Coronary artery (tissue), 2 donors: ENCODE measurements at regions not wholly inside any gene's neighbourhood (a gene's known extent, or its start where the extent isn't known, plus 50 kb on each side); places are given as distances from the start of the nearest gene placed in this dataset.

Experiments
- DNase-seq: peaks from one replicate; pipeline ENCODE4 v3.0.0-alpha.2; 2017; ENCODE audit warnings: low spot score
- H3K27ac ChIP-seq, 2 donors: fragments of 200-600 bp; sonication (generic); one replicate each; pipeline ENCODE4 v1.5.1; 2016 to 2019
- H3K4me3 ChIP-seq: fragments of 200-600 bp; sonication (generic); 2 replicates; pipeline ENCODE4 v1.5.1; 2016; ENCODE audit warnings: mild to moderate bottlenecking, moderate library complexity
- TF ChIP-seq, protein P1 (sequence below): fragments of 200-600 bp; sonication (generic); IDR thresholded peaks from one replicate; pipeline ENCODE4 v1.5.1; 2019; ENCODE audit warnings: antibody characterized with exemption

DNA sequence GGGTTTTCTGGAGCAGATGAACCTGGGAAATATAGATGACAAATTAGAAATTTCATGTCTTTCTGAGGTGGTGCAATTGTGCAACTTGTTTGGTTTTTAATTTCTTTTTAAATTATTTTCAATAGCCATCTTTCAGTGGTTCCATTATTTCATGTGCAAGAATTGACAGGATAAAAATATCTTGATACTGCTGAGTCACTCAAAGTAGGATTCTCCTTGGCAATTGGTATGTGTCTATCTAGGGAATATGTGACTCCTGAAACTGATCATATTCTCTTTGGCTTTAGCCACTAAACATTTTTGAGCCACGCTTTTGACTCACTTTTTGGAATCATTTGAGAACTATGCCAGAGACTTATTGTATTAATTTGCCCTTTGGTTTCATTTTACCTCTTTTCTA, 331.5 kb downstream of the KCNA4 start:
- TF ChIP-seq, protein P1, sequence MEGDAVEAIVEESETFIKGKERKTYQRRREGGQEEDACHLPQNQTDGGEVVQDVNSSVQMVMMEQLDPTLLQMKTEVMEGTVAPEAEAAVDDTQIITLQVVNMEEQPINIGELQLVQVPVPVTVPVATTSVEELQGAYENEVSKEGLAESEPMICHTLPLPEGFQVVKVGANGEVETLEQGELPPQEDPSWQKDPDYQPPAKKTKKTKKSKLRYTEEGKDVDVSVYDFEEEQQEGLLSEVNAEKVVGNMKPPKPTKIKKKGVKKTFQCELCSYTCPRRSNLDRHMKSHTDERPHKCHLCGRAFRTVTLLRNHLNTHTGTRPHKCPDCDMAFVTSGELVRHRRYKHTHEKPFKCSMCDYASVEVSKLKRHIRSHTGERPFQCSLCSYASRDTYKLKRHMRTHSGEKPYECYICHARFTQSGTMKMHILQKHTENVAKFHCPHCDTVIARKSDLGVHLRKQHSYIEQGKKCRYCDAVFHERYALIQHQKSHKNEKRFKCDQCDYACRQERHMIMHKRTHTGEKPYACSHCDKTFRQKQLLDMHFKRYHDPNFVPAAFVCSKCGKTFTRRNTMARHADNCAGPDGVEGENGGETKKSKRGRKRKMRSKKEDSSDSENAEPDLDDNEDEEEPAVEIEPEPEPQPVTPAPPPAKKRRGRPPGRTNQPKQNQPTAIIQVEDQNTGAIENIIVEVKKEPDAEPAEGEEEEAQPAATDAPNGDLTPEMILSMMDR = no peak
- Histone ChIP-seq H3K4me3 (no peak overlapping the region), H3K27ac (no peak overlapping the region)
- no peak for DNase-seq

DNA sequence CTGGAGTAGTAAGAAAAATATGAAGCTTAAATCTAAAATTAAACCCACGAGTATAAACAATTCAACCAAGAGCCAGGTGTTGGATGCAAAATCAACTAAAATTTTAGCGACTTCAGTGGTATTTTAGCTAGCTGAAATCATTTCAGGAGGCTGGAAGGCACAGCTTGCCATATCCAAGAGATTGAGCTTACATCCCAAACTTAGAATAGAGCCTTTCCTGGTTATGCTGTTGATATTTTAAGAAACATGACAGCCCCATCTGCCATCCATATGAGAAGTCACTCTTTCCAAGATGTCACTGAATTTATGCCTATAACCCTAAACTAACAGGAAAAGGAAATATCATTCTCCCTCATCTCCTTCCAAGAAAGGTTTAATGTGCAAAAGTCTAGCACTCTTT, 334.0 kb downstream of the KCNA4 start:
- TF ChIP-seq, protein P1 = no peak
- no peak overlapping the region for H3K27ac ChIP-seq
- DNase-seq = no peak
- no peak overlapping the region for H3K4me3 ChIP-seq

DNA sequence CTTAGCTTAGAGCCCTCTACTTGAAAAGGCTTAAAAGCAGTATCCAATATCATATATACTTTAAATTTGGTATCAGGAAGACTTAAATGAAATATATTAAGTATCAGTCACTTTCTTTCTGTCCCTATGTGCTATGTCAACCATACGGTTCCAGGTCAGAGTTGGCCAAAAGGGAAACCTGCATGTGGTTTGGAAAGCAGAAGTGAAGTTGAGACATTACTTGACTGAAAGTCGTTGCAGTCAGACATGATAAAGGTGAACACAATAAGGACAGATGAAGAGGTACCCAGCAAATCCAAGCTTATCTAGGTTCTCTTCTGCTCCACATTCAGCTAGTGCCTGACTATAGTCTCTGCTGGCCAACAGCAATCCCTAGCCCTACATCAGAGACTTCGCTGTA, 336.8 kb downstream of the KCNA4 start:
- no peak for DNase-seq
- no peak overlapping the region for H3K27ac ChIP-seq
- TF ChIP-seq, protein P1 = no peak
- H3K4me3 ChIP-seq = no peak overlapping the region

DNA sequence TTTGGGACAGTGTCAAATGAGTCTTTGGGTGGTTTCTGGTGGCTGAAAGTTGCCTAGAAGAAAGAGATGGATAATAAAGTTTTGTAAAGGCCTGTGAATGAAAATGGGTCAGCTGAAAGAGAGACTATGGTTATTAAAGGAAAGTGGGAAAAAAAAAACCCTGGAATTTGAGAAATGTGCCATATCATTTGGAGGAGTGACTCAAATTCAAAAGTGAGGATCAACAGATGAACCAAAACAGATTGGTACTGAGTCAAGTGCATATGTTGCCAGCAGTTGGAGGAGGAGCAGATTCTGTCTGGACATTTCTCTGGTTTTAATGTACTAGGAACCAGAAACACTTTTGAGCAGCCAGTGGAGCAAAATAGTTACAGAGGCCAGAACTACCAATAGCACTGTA, 339.8 kb downstream of the KCNA4 start:
- TF ChIP-seq, protein P1 = no peak
- Histone ChIP-seq H3K27ac (no peak overlapping the region), H3K4me3 (no peak overlapping the region)
- no peak for DNase-seq

DNA sequence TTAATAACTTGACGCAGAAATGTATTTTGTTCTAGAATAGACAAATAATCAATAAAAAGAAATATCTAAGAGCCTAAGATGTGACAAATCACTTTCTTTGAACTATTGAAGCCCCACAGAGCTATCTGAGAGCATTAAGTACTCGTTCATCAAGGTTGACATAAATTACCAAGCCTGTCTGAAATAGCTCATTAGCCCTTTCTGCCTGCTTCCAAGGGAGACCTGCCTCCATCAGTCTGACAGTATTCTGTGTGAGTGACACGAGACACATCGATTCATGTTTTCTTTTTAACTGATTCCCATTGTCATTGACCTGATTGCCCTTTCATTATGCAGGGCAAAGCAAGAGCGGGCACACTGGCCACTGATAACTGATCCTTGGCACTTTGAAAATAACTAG, 347.5 kb downstream of the KCNA4 start:
- H3K27ac ChIP-seq = no peak overlapping the region
- TF ChIP-seq, protein P1 = no peak
- no peak overlapping the region for H3K4me3 ChIP-seq
- no peak for DNase-seq

DNA sequence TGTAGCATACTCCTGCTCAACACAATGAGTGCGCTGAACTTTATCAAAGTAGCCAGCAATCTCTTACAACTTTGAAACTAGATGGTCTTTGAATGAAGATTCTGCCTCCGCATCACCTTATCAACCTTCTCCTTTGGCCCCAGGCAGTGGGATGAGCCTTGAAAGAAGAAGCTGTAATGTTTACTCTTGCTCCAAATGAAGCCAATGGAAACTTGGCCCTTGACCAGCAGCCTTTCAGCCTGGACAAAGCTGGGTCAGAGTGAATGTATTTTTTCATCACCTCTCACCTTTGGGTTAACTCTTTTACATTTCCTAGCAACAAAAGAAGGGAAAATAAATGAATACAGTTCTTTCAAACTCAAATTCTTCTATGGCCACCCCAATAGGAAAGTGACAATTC, 359.1 kb downstream of the KCNA4 start:
- TF ChIP-seq, protein P1 = no peak
- no peak for DNase-seq
- Histone ChIP-seq H3K27ac (no peak overlapping the region), H3K4me3 (no peak overlapping the region)

DNA sequence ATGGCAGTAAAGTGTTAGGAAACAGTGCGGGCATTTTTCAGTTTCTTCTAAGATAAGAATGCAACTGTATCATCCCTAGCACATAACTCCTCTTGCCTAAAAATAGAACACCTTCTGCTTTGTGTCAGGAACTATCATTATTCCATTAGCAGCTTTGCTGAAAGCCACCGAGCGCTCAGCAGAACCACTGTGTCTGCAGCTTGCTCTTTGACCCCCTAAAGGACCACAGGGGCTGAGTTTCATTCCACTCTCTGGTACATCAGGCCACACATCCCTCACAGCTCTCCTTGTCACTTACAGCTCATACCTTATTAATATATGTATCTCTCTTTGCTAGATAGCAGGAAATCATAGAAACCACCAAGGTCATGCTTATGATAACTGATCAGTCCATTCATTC, 360.2 kb downstream of the KCNA4 start:
- TF ChIP-seq, protein P1 = no peak
- H3K27ac ChIP-seq = no peak overlapping the region
- no peak overlapping the region for H3K4me3 ChIP-seq
- no peak for DNase-seq
